ENCODE measurements at regions not wholly inside any gene's neighbourhood (a gene's known extent, or its start where the extent isn't known, plus 50 kb on each side); places are given as distances from the start of the nearest gene placed in this dataset.
"Not testable (repeated sequence)": the region's sequence is repeated elsewhere in the genome, so short reads cannot be mapped to it uniquely, and the experiment has no call there.

- no peak for DNase-seq (ENCODE audit: low read depth in 4 of 4, low spot score in 3 of 4)
Observed at GRCh38 chr13:54387625-54388024, 1359.0 kb downstream of the OLFM4 start.

- DNase-seq (ENCODE audit: low read depth in 4 of 4, low spot score in 3 of 4), result no peak
Observed at GRCh38 chr13:54390841-54391240, 1362.2 kb downstream of the OLFM4 start.

- no peak for DNase-seq (ENCODE audit: low read depth in 4 of 4, low spot score in 3 of 4)
Observed at GRCh38 chr13:54394085-54394700, 1365.6 kb downstream of the OLFM4 start.

GRCh38 chr13:54394908-54395307 is 1366.3 kb downstream of the OLFM4 start:
- no peak for DNase-seq (ENCODE audit: low read depth in 4 of 4, low spot score in 3 of 4)

- DNase-seq (ENCODE audit: low read depth in 4 of 4, low spot score in 3 of 4), result no peak
Observed at GRCh38 chr13:54402495-54402894, 1373.9 kb downstream of the OLFM4 start.

GRCh38 chr13:54415753-54416366 is 1387.2 kb downstream of the OLFM4 start:
- DNase-seq (ENCODE audit: low read depth in 4 of 4, low spot score in 3 of 4), result no peak

GRCh38 chr13:54422946-54423345 is 1394.3 kb downstream of the OLFM4 start:
- not testable (repeated sequence) for DNase-seq (ENCODE audit: low read depth in 4 of 4, low spot score in 3 of 4)

- no peak for DNase-seq (ENCODE audit: low read depth in 4 of 4, low spot score in 3 of 4)
Observed at GRCh38 chr13:54424344-54424743, 1395.7 kb downstream of the OLFM4 start.

GRCh38 chr13:54433493-54434206 is 1405.0 kb downstream of the OLFM4 start:
- peak in 3 of 4 donors; percentile 0 to 3 (median 2) for DNase-seq (ENCODE audit: low read depth in 4 of 4, low spot score in 3 of 4)

GRCh38 chr13:54440853-54441400 is 1412.3 kb downstream of the OLFM4 start:
- DNase-seq (ENCODE audit: low read depth in 4 of 4, low spot score in 3 of 4), result not testable (repeated sequence)

GRCh38 chr13:54445453-54445852 is 1416.8 kb downstream of the OLFM4 start:
- DNase-seq (ENCODE audit: low read depth in 4 of 4, low spot score in 3 of 4), result no peak

- no peak for DNase-seq (ENCODE audit: low read depth in 4 of 4, low spot score in 3 of 4)
Observed at GRCh38 chr13:54445865-54446264, 1417.3 kb downstream of the OLFM4 start.

- no peak for DNase-seq (ENCODE audit: low read depth in 4 of 4, low spot score in 3 of 4)
Observed at GRCh38 chr13:54449922-54450321, 1421.3 kb downstream of the OLFM4 start.

GRCh38 chr13:54484166-54484565 is 1455.6 kb downstream of the OLFM4 start:
- no peak for DNase-seq (ENCODE audit: low read depth in 4 of 4, low spot score in 3 of 4)

GRCh38 chr13:54486421-54487166 is 1458.0 kb downstream of the OLFM4 start:
- no peak for DNase-seq (ENCODE audit: low read depth in 4 of 4, low spot score in 3 of 4)

- DNase-seq (ENCODE audit: low read depth in 4 of 4, low spot score in 3 of 4), result no peak
Observed at GRCh38 chr13:54489359-54489758, 1460.7 kb downstream of the OLFM4 start.

- DNase-seq (ENCODE audit: low read depth in 4 of 4, low spot score in 3 of 4), result no peak
Observed at GRCh38 chr13:54492995-54493394, 1464.4 kb downstream of the OLFM4 start.

GRCh38 chr13:54511366-54511765 is 1482.8 kb downstream of the OLFM4 start:
- DNase-seq (ENCODE audit: low read depth in 4 of 4, low spot score in 3 of 4), result no peak

GRCh38 chr13:54513254-54513653 is 1484.6 kb downstream of the OLFM4 start:
- no peak for DNase-seq (ENCODE audit: low read depth in 4 of 4, low spot score in 3 of 4)

- no peak for DNase-seq (ENCODE audit: low read depth in 4 of 4, low spot score in 3 of 4)
Observed at GRCh38 chr13:54536112-54536511, 1507.5 kb downstream of the OLFM4 start.

GRCh38 chr13:54563286-54563685 is 1534.7 kb downstream of the OLFM4 start:
- DNase-seq (ENCODE audit: low read depth in 4 of 4, low spot score in 3 of 4), result no peak

Data from left renal pelvis (tissue), 4 donors.